ENCODE measurements at regions not wholly inside any gene's neighbourhood (a gene's known extent, or its start where the extent isn't known, plus 50 kb on each side); places are given as distances from the start of the nearest gene placed in this dataset.
"Not testable (repeated sequence)": the region's sequence is repeated elsewhere in the genome, so short reads cannot be mapped to it uniquely, and the experiment has no call there.

DNA sequence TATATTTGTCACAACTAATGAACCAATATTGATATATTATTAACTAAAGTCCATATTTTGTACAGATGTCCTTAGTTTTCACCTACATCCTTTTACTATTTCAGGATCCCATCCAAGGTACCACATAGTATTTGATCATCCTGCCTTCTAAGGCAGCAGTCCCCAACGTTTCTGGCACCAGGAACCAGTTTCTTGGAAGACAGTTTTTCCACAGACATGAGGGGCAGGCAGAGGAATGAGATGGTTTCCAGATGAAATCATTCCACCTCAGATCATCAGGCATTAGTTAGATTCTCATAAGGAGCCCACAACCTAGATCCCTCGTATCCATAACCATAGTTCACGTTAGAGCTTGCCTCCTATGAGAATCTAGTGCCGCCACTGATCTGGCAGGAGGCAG, 82.8 kb upstream of the BCL2L14 start:
- Histone ChIP-seq H3K9me2 (ENCODE audit: insufficient read depth, low read length) (no peaks in the 10 kb centered on the region), H3K9me3 (ENCODE audit: low read length) (no peaks in the 10 kb centered on the region), H3K4me1 (ENCODE audit: insufficient read depth, low read length, poor library complexity, severe bottlenecking) (no peaks in the 10 kb centered on the region), H3K79me2 (ENCODE audit: insufficient read depth, low read depth, low read length) (no peaks in the 10 kb centered on the region), H3K36me3 (ENCODE audit: insufficient read depth, low read length) (no peaks in the 10 kb centered on the region), H4K20me1 (ENCODE audit: insufficient read depth, low read length) (no peaks in the 10 kb centered on the region), H3K4me2 (ENCODE audit: low read length) (no peak overlapping the region), H3K27ac (ENCODE audit: low read depth, low read length, poor library complexity, severe bottlenecking) (no peak overlapping the region), H2AFZ (ENCODE audit: low read length) (no peak overlapping the region), H3K4me3 (ENCODE audit: low read depth, low read length, poor library complexity, severe bottlenecking) (no peak overlapping the region)
- intact Hi-C loops (cut with micrococcal nuclease; ENCODE audit: unreplicated experiment): no loop called here
- no TSS peak for BruUV-seq (replicated peaks)
- no peak for TF ChIP-seq EZH2phosphoT487 (IDR thresholded peaks at IDR 0.05; ENCODE audit: borderline replicate concordance, low read depth, low read length)
- TF ChIP-seq, protein P1, sequence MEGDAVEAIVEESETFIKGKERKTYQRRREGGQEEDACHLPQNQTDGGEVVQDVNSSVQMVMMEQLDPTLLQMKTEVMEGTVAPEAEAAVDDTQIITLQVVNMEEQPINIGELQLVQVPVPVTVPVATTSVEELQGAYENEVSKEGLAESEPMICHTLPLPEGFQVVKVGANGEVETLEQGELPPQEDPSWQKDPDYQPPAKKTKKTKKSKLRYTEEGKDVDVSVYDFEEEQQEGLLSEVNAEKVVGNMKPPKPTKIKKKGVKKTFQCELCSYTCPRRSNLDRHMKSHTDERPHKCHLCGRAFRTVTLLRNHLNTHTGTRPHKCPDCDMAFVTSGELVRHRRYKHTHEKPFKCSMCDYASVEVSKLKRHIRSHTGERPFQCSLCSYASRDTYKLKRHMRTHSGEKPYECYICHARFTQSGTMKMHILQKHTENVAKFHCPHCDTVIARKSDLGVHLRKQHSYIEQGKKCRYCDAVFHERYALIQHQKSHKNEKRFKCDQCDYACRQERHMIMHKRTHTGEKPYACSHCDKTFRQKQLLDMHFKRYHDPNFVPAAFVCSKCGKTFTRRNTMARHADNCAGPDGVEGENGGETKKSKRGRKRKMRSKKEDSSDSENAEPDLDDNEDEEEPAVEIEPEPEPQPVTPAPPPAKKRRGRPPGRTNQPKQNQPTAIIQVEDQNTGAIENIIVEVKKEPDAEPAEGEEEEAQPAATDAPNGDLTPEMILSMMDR (conservative IDR thresholded peaks at IDR 0.05; ENCODE audit: low read length): no peak
- POLR2A ChIA-PET: interaction anchor here (0.7 kb wide), 1 partner anchor 9 kb away, joined by 3 read pairs; no protein-coding TSS in a partner anchor
- CTCF ChIA-PET (ENCODE audit: unreplicated experiment): no interaction called here
- DNase-seq (ENCODE audit: low spot score): no peak

GRCh38 chr12:11991604-11992003, 79.1 kb upstream of the BCL2L14 start:
- intact Hi-C loops (cut with micrococcal nuclease; ENCODE audit: unreplicated experiment): no loop called here
- CTCF ChIA-PET (ENCODE audit: unreplicated experiment): no interaction called here
- no peak for DNase-seq (ENCODE audit: low spot score)

DNA sequence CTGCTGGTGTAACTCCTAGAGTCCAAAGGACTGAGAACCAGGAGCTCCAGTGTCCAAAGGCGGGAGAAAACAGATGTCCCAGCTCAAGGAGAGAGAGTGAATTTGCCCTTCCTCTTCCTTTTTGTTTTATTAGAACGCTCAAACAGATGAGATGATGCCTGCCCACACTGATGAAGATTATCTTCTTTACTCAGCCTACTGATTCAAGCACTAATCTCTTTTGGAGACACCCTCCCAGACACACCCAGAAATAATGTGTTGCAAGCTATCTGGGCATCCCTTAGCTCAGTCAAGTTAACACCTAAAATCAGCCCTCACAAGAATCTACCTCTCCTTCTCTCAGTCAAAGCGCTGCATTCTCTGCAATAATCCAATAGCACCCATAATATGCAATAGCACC, 78.2 kb upstream of the BCL2L14 start:
- no TSS peak for BruUV-seq (replicated peaks)

More at GRCh38 chr12:11991604-11992003, 79.1 kb upstream of the BCL2L14 start:
- Histone ChIP-seq H4K20me1 (ENCODE audit: insufficient read depth, low read length) (no peaks in the 10 kb centered on the region), H3K9me3 (ENCODE audit: low read length) (no peaks in the 10 kb centered on the region), H3K4me3 (ENCODE audit: low read depth, low read length, poor library complexity, severe bottlenecking) (no peak overlapping the region), H3K4me1 (ENCODE audit: insufficient read depth, low read length, poor library complexity, severe bottlenecking) (no peaks in the 10 kb centered on the region), H3K4me2 (ENCODE audit: low read length) (no peak overlapping the region), H3K27ac (ENCODE audit: low read depth, low read length, poor library complexity, severe bottlenecking) (no peak overlapping the region), H3K36me3 (ENCODE audit: insufficient read depth, low read length) (no peaks in the 10 kb centered on the region), H3K9me2 (ENCODE audit: insufficient read depth, low read length) (no peaks in the 10 kb centered on the region), H2AFZ (ENCODE audit: low read length) (no peak overlapping the region), H3K79me2 (ENCODE audit: insufficient read depth, low read depth, low read length) (no peaks in the 10 kb centered on the region)
- POLR2A ChIA-PET: no interaction called here
- no peak for TF ChIP-seq EZH2phosphoT487 (IDR thresholded peaks at IDR 0.05; ENCODE audit: borderline replicate concordance, low read depth, low read length)
- BruUV-seq (replicated peaks): no TSS peak

GRCh38 chr12:11998307-11998943, 72.3 kb upstream of the BCL2L14 start:
- H3K9me2 ChIP-seq (ENCODE audit: insufficient read depth, low read length); intact Hi-C loops (cut with micrococcal nuclease; ENCODE audit: unreplicated experiment); H2AFZ ChIP-seq (ENCODE audit: low read length); H3K36me3 ChIP-seq (ENCODE audit: insufficient read depth, low read length); DNase-seq (ENCODE audit: low spot score); BruUV-seq (replicated peaks); H4K20me1 ChIP-seq (ENCODE audit: insufficient read depth, low read length); H3K4me3 ChIP-seq (ENCODE audit: low read depth, low read length, poor library complexity, severe bottlenecking); H3K4me2 ChIP-seq (ENCODE audit: low read length); H3K4me1 ChIP-seq (ENCODE audit: insufficient read depth, low read length, poor library complexity, severe bottlenecking); CTCF ChIA-PET (ENCODE audit: unreplicated experiment); H3K27ac ChIP-seq (ENCODE audit: low read depth, low read length, poor library complexity, severe bottlenecking); H3K9me3 ChIP-seq (ENCODE audit: low read length); H3K79me2 ChIP-seq (ENCODE audit: insufficient read depth, low read depth, low read length): not testable (repeated sequence)
- POLR2A ChIA-PET: interaction anchor here (0.7 kb wide), 1 partner anchor 348 kb away, joined by 4 read pairs; no protein-coding TSS in a partner anchor

More for the DNA sequence above, 78.2 kb upstream of the BCL2L14 start:
- no peak for DNase-seq (ENCODE audit: low spot score)
- Histone ChIP-seq H3K9me2 (ENCODE audit: insufficient read depth, low read length) (no peaks in the 10 kb centered on the region), H4K20me1 (ENCODE audit: insufficient read depth, low read length) (no peaks in the 10 kb centered on the region), H3K4me3 (ENCODE audit: low read depth, low read length, poor library complexity, severe bottlenecking) (no peak overlapping the region), H3K36me3 (ENCODE audit: insufficient read depth, low read length) (no peaks in the 10 kb centered on the region), H2AFZ (ENCODE audit: low read length) (no peak overlapping the region), H3K27ac (ENCODE audit: low read depth, low read length, poor library complexity, severe bottlenecking) (no peak overlapping the region), H3K9me3 (ENCODE audit: low read length) (no peaks in the 10 kb centered on the region), H3K4me1 (ENCODE audit: insufficient read depth, low read length, poor library complexity, severe bottlenecking) (no peaks in the 10 kb centered on the region), H3K4me2 (ENCODE audit: low read length) (no peak overlapping the region), H3K79me2 (ENCODE audit: insufficient read depth, low read depth, low read length) (no peaks in the 10 kb centered on the region)
- ChIA-PET POLR2A (no interaction called here), CTCF (ENCODE audit: unreplicated experiment) (no interaction called here)
- intact Hi-C loops (cut with micrococcal nuclease; ENCODE audit: unreplicated experiment): no loop called here
- TF ChIP-seq, protein P1 (conservative IDR thresholded peaks at IDR 0.05; ENCODE audit: low read length): no peak
- no peak for TF ChIP-seq EZH2phosphoT487 (IDR thresholded peaks at IDR 0.05; ENCODE audit: borderline replicate concordance, low read depth, low read length)
